GM23248 (cell line): ENCODE measurements at regions not wholly inside any gene's neighbourhood (a gene's known extent, or its start where the extent isn't known, plus 50 kb on each side); places are given as distances from the start of the nearest gene placed in this dataset.
"Not testable (repeated sequence)": the region's sequence is repeated elsewhere in the genome, so short reads cannot be mapped to it uniquely, and the experiment has no call there.

ENCODE experiments used
- DNase-seq: peaks from one replicate; pipeline ENCODE4 v3.0.0-alpha.2; 2015
- H2AFZ ChIP-seq: fragments of 200-600 bp; sonication (generic); 2 replicates; pipeline ENCODE4 v1.6.1; 2016; ENCODE audit warnings: antibody characterized with exemption
- H3F3A ChIP-seq: fragments of 200-600 bp; sonication (generic); 2 replicates; pipeline ENCODE4 v1.6.1; 2016; ENCODE audit warnings: mild to moderate bottlenecking, antibody characterized with exemption, mixed run types; ENCODE audit not compliant: insufficient read depth
- H3K27ac ChIP-seq: fragments of 200-600 bp; sonication (generic); 2 replicates; pipeline ENCODE4 v1.5.1; 2016; ENCODE audit warnings: mild to moderate bottlenecking
- H3K27me3 ChIP-seq: fragments of 200-600 bp; sonication (generic); replicated peaks from 2 replicates; pipeline ENCODE4 v1.6.1; 2016; ENCODE audit warnings: mild to moderate bottlenecking; ENCODE audit not compliant: insufficient read depth
- H3K36me3 ChIP-seq: fragments of 200-600 bp; sonication (generic); 2 replicates; pipeline ENCODE4 v1.6.1; 2016; ENCODE audit warnings: low read depth, mild to moderate bottlenecking
- H3K4me1 ChIP-seq: fragments of 200-600 bp; sonication (generic); 2 replicates; pipeline ENCODE4 v1.6.1; 2016; ENCODE audit warnings: mild to moderate bottlenecking; ENCODE audit not compliant: insufficient read depth
- H3K4me2 ChIP-seq: fragments of 200-600 bp; sonication (generic); one replicate; pipeline ENCODE4 v1.6.1; 2016; ENCODE audit warnings: mild to moderate bottlenecking; ENCODE audit not compliant: unreplicated experiment
- H3K4me3 ChIP-seq: fragments of 200-600 bp; sonication (generic); 2 replicates; pipeline ENCODE4 v1.5.1; 2016; ENCODE audit warnings: mild to moderate bottlenecking
- H3K79me2 ChIP-seq: fragments of 200-600 bp; sonication (generic); 2 replicates; pipeline ENCODE4 v1.6.1; 2016; ENCODE audit warnings: mild to moderate bottlenecking; ENCODE audit not compliant: insufficient read depth
- H3K9ac ChIP-seq: fragments of 200-600 bp; sonication (generic); 2 replicates; pipeline ENCODE4 v1.6.1; 2016; ENCODE audit warnings: mild to moderate bottlenecking
- H3K9me2 ChIP-seq: fragments of 200-600 bp; sonication (generic); 2 replicates; pipeline ENCODE4 v1.6.1; 2016; ENCODE audit warnings: mixed run types, mild to moderate bottlenecking, moderate library complexity; ENCODE audit not compliant: insufficient read depth
- H3K9me3 ChIP-seq: fragments of 200-600 bp; sonication (generic); one replicate; pipeline ENCODE4 v1.6.1; 2017; ENCODE audit warnings: low read depth
- H4K20me1 ChIP-seq: fragments of 200-600 bp; sonication (generic); 2 replicates; pipeline ENCODE4 v1.6.0; 2016; ENCODE audit not compliant: insufficient read depth
- WGBS, 2 experiments: methylation state at CpG; one replicate each; pipeline ENCODE4 v1.1.6; 2015 to 2017; ENCODE audit warnings: low lambda C conversion rate in 2 of 2, low coverage in 1 of 2; ENCODE audit errors: missing lambda C conversion rate in 2 of 2; 5-methylcytosine and 5-hydroxymethylcytosine counted together
- in situ Hi-C: fragments of 300-500 bp; cut with MboI; formaldehyde crosslinking; loops from 2 replicates; pipeline ENCODE4 v1.15.0; 2020

- H3K4me1 ChIP-seq, H3K4me3 ChIP-seq, DNase-seq, H3K27ac ChIP-seq, H2AFZ ChIP-seq, H3K9ac ChIP-seq, H3K4me2 ChIP-seq, in situ Hi-C loops, H3F3A ChIP-seq, H4K20me1 ChIP-seq, H3K27me3 ChIP-seq, H3K79me2 ChIP-seq, H3K36me3 ChIP-seq, H3K9me2 ChIP-seq, H3K9me3 ChIP-seq: not testable (repeated sequence)
- 79 to 86% methylated on average over 12 to 22 of the region's 23 CpGs for WGBS, 2 experiments
Measured at GRCh38 chr16:31975826-31976419, 102.3 kb downstream of the ZNF267 start.

GRCh38 chr16:31978463-31978862 lies 104.9 kb downstream of the ZNF267 start:
- H4K20me1 ChIP-seq, H3K36me3 ChIP-seq, H3K4me3 ChIP-seq, H3K4me2 ChIP-seq, H2AFZ ChIP-seq, H3K27me3 ChIP-seq, H3K4me1 ChIP-seq, H3F3A ChIP-seq, DNase-seq, H3K9ac ChIP-seq, H3K79me2 ChIP-seq, H3K27ac ChIP-seq, H3K9me3 ChIP-seq, in situ Hi-C loops, H3K9me2 ChIP-seq: not testable (repeated sequence)
- 57 to 61% methylated on average over 4 of the region's 8 CpGs for WGBS, 2 experiments

GRCh38 chr16:31981739-31982138 lies 108.1 kb downstream of the ZNF267 start:
- H3K9me3 ChIP-seq, in situ Hi-C loops, H3K4me2 ChIP-seq, H3K79me2 ChIP-seq, H2AFZ ChIP-seq, H3F3A ChIP-seq, H3K4me1 ChIP-seq, H3K27ac ChIP-seq, DNase-seq, H3K27me3 ChIP-seq, H4K20me1 ChIP-seq, H3K36me3 ChIP-seq, H3K9me2 ChIP-seq, H3K4me3 ChIP-seq, H3K9ac ChIP-seq: not testable (repeated sequence)
- WGBS, 2 experiments: 65 to 88% methylated on average over 7 to 25 of the region's 34 CpGs

- WGBS, 2 experiments: 74 to 79% methylated on average over 8 of the region's 8 CpGs
- H3K4me1 ChIP-seq, DNase-seq, H3K79me2 ChIP-seq, H3K36me3 ChIP-seq, H3K4me3 ChIP-seq, H3K4me2 ChIP-seq, H3K9ac ChIP-seq, H3K27me3 ChIP-seq, H3K27ac ChIP-seq, H3F3A ChIP-seq, H4K20me1 ChIP-seq, H3K9me2 ChIP-seq, H2AFZ ChIP-seq, in situ Hi-C loops, H3K9me3 ChIP-seq: not testable (repeated sequence)
Measured at GRCh38 chr16:31982986-31983385, 109.4 kb downstream of the ZNF267 start.

GRCh38 chr16:31983666-31984065 lies 110.1 kb downstream of the ZNF267 start:
- H3K4me3 ChIP-seq, H3F3A ChIP-seq, H2AFZ ChIP-seq, H3K9me2 ChIP-seq, DNase-seq, H3K9me3 ChIP-seq, H3K79me2 ChIP-seq, H3K9ac ChIP-seq, H3K4me2 ChIP-seq, H3K36me3 ChIP-seq, H3K4me1 ChIP-seq, H4K20me1 ChIP-seq, H3K27me3 ChIP-seq, in situ Hi-C loops, H3K27ac ChIP-seq: not testable (repeated sequence)
- WGBS, 2 experiments: 14 to 23% methylated on average over 1 to 2 of the region's 5 CpGs

GRCh38 chr16:31986895-31987294 lies 113.3 kb downstream of the ZNF267 start:
- DNase-seq, H3K36me3 ChIP-seq, H3F3A ChIP-seq, H3K4me1 ChIP-seq, H3K4me2 ChIP-seq, H3K27ac ChIP-seq, H3K27me3 ChIP-seq, H3K9ac ChIP-seq, H3K4me3 ChIP-seq, H4K20me1 ChIP-seq, in situ Hi-C loops, H3K79me2 ChIP-seq, H3K9me3 ChIP-seq, H2AFZ ChIP-seq, H3K9me2 ChIP-seq: not testable (repeated sequence)
- 33 to 48% methylated on average over 4 to 6 of the region's 6 CpGs for WGBS, 2 experiments

GRCh38 chr16:31988595-31989581 lies 115.3 kb downstream of the ZNF267 start:
- H3K4me2 ChIP-seq, H3K27ac ChIP-seq, H3K27me3 ChIP-seq, H3K9ac ChIP-seq, H3F3A ChIP-seq, H3K36me3 ChIP-seq, H2AFZ ChIP-seq, H3K4me1 ChIP-seq, H4K20me1 ChIP-seq, H3K9me3 ChIP-seq, H3K79me2 ChIP-seq, H3K4me3 ChIP-seq, DNase-seq, H3K9me2 ChIP-seq, in situ Hi-C loops: not testable (repeated sequence)
- WGBS, 2 experiments: 8 to 26% methylated on average over 8 to 9 of the region's 23 CpGs
